GM21529 (cell line): ENCODE measurements at regions not wholly inside any gene's neighbourhood (a gene's known extent, or its start where the extent isn't known, plus 50 kb on each side); places are given as distances from the start of the nearest gene placed in this dataset.
"Not testable (repeated sequence)": the region's sequence is repeated elsewhere in the genome, so short reads cannot be mapped to it uniquely, and the experiment has no call there.

ENCODE experiments used
- ATAC-seq: cut with Tn5 transposase; IDR thresholded peaks from one replicate; pipeline ENCODE4 v1.9.1; 2021; ENCODE audit not compliant: unreplicated experiment

GRCh38 chr6:86872810-86873209, 64.5 kb upstream of the HTR1E start:
- ATAC-seq = not testable (repeated sequence)

DNA sequence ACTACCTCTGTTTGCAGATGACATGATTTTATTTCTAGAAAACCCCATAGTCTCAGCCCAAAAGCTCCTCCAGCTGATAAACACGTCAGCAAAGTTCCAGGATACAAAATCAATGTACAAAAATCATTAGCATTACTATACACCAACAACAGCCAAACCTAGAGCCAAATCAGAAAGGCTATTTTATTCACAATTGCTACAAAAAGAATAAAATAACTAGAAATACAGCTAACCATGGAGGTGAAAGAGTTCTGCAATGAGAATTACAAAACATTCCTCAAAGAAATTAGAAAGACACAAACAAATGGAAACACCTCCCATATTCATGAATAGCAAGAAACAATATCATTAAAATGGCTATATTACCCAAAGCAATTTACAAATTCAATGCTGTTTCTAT, 65.6 kb upstream of the HTR1E start:
- ATAC-seq = no peak

DNA sequence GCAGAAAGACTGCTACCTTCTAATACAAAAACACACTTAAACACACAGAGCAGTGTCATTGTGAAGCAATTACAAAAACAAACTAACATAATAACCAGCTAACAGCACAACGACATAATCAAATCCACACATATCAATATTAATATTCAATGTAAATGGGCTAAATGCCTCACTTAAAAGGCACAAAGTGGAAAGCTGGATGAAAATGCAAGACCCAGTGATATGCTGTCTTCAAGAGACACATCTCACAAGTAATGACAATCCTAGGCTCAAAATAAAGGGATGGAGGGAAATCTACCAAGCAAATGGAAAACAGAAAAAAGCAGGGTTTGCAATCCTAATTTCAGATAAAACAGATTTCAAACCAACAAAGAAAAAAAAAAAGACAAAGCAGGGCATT, 67.8 kb upstream of the HTR1E start:
- ATAC-seq = no peak

GRCh38 chr6:86859513-86859912, 77.8 kb upstream of the HTR1E start:
- ATAC-seq = no peak

DNA sequence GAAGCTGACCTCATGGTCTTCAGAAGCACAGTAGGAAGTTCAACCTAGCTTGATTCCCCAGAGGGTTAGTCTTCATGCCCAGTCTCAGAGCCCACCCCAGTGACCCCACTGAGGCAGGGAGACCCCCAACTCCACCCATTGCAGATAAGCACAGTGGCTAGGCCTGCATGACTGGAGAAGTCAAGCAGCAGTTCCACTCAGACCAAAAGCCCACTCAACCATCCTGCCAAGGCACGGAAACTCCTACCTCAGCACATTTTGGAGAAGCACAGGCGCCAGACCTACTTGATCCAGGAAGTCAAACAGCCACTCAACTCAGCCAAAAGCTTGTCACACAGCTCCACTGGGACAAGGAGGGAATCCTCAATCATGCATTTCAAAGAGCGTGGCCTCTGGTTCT, 78.4 kb upstream of the HTR1E start:
- ATAC-seq = no peak

- no peak for ATAC-seq
Measured at GRCh38 chr6:86857783-86858182, 79.5 kb upstream of the HTR1E start.

GRCh38 chr6:86856937-86857563, 80.3 kb upstream of the HTR1E start:
- no peak for ATAC-seq

- no peak for ATAC-seq
Measured at GRCh38 chr6:86856379-86856778, 80.9 kb upstream of the HTR1E start.

- ATAC-seq = no peak
Measured at GRCh38 chr6:86848986-86849385, 88.3 kb upstream of the HTR1E start.

DNA sequence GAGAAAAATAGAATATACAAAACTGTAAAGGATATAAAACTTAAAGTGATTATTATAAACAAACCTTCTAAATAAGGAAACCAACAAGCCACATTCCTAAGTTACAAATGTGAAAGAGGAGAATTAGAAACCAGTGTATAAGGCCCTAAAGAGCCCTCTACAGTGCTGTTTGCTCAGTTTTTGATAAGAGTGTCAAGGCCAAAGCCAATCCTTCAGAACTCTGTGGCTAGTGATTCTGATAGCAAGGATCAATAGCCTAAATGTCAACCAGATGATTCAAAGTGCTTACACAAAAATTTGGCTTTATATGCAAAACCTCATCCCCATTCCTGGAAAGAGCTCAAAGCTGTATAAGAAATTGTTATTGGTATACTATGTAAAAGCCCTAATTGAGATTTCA, 104.6 kb upstream of the HTR1E start:
- no peak for ATAC-seq

DNA sequence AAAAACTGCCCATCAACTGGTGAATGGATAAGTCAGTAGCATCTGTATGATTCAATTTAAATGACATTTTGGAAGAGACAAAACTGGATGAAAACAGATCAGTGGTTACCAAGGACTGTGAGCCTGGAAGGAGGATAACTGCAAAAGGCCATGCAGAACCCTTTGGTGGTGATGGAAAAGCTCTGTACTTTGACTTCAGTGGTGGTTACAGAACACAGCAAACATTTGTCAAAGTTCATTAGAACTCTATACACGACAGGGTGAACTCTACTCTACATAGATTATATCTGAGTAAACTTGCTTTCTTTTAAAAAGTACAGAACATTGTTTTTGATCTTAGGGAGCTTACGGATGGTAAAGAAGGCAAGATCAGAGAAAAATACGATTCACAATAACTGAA, 111.9 kb upstream of the HTR1E start:
- no peak for ATAC-seq

GRCh38 chr6:86822747-86823146, 114.6 kb upstream of the HTR1E start:
- ATAC-seq = no peak

DNA sequence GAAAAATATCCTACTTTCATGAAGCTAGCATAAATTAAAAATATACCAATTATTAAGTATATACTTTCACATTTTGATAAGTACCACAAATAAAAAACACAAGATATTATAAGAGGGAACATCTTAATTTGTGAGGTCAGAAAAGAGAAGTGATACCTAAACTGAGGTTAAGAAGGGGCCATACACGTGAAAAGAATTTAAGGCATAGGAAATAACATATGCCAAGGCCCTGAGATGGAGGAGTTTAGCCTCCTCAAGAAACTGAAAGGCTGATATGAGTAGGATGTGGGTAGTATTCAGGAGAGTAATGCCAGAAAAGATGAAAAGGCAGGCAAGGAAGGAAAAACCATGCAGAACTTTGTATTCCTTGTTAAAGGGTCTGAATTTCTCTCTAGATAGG, 116.6 kb upstream of the HTR1E start:
- no peak for ATAC-seq

- no peak for ATAC-seq
Measured at GRCh38 chr6:86793649-86794048, 143.7 kb upstream of the HTR1E start.

- ATAC-seq = no peak
Measured at GRCh38 chr6:86791476-86791875, 145.9 kb upstream of the HTR1E start.

- ATAC-seq = no peak
Measured at GRCh38 chr6:86789779-86790411, 147.4 kb upstream of the HTR1E start.

DNA sequence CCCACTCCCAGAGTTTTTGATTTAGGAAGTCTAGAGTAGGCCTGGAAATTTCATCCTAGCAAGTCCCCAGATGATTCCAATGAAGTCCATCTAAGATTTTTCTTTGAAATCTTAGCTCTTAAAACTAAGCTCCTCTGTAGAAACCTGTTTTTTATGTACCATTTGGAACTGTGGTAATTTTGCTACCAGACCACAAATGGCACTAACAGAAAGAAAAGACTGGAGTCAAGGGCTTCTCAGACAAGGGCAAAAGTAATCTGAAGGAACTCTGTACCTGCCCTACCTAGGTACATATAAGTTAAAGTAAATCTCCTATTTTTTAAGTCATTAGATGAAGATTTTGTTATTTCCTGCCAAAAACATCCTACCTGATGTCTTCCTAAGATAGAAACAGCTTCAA, 155.0 kb upstream of the HTR1E start:
- ATAC-seq = no peak

DNA sequence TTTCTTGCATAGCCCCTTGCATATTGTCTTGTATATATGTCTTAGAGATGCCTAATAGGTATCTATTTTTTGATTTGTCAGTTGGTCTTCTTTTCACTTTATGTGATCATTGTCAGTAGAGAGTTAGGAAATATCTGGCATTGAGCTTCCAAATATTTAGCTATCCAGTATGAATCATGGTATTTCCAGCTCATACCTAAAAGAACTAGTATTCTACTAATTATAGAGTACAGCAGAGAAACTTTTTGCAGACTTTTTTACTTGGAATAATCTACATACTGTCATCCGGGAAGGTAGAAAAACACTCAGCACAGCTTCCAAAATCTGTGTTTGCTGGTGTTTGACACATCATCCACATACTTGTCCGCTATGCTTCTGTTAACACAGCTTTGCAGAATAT, 156.4 kb upstream of the HTR1E start:
- no peak for ATAC-seq

- ATAC-seq = no peak
Measured at GRCh38 chr6:86775893-86776292, 161.4 kb upstream of the HTR1E start.

DNA sequence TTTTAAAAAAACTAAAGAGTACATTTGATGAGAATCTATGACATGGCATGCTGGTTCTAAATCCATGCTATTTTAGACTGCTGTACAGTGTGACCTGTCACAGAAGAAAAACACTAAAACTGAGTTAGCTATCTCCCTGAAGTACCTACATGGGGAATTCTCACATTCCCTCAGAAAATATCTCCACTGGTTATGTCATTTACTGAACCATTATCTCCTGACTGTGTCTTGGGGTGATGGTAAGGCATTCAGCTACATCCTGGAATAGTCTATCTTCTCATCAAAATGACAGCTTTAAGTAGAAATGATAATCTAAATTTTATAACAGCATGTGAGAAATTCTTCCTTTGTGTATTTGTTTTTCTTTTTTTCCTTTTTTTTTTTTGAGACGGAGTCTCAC, 172.1 kb upstream of the HTR1E start:
- no peak for ATAC-seq

- ATAC-seq = not testable (repeated sequence)
Measured at GRCh38 chr6:86759953-86760352, 177.4 kb upstream of the HTR1E start.

GRCh38 chr6:86756640-86757229, 180.6 kb upstream of the HTR1E start:
- no peak for ATAC-seq

DNA sequence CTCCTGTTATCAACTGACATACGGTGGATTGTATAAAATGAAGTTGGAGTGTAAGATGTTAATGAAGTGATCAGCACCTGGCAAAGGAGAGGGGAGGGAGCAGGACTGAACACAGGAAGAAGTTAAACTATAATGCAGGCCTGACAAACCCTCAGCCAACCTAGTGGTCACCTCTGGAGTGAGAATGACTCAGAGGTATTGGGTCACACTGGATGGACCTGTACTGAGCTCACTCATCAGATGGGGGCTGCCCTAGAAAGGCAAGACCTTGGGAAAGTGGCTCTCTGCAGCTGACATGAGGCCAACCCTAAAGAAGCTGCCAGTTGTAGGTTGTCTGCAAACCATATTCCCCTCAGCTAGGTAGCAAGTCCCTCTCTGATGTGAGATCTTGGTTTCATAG, 193.3 kb upstream of the HTR1E start:
- ATAC-seq = no peak
